ENCODE measurements at regions not wholly inside any gene's neighbourhood (a gene's known extent, or its start where the extent isn't known, plus 50 kb on each side); places are given as distances from the start of the nearest gene placed in this dataset.

DNA sequence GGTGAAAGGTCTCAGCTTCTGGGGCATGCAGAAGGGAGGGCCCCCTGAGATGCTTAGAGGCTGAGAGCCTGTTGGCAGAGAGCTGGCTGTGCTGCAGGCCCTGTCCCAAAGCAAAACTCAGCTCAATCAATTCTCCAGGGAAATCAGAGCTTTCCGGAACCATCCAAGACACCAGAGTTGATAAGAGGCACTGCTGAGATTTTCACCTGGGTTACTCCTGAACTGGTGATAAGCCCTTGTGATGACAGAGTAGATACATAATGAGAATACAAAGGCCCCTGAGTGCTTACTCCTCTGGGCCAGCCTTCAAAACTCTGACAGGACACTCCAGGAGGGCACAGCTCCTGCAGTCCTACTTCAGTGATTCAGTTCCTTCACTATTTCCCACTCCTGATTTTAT lies 63.9 kb downstream of the ARL6IP4 start:
- TF ChIP-seq POLR2AphosphoS5 (IDR thresholded peaks at IDR 0.05) (no peak), CTCF (IDR thresholded peaks at IDR 0.05) (no peak), POLR2A (IDR thresholded peaks at IDR 0.05) (no peak)

All from upper lobe of left lung (tissue), 4 donors.